Endothelial cell of umbilical vein (primary cell): ENCODE measurements at regions not wholly inside any gene's neighbourhood (a gene's known extent, or its start where the extent isn't known, plus 50 kb on each side); places are given as distances from the start of the nearest gene placed in this dataset.

Experiments
- EZH2 ChIP-seq: IDR thresholded peaks from 2 replicates; pipeline ENCODE4 v1.6.1; 2012; ENCODE audit warnings: borderline replicate concordance, low read depth, mild to moderate bottlenecking, moderate library complexity, low read length, inconsistent platforms; ENCODE audit not compliant: severe bottlenecking
- JUN ChIP-seq: IDR thresholded peaks from 2 replicates; pipeline ENCODE4 v1.6.1; 2011; ENCODE audit warnings: borderline replicate concordance, low read depth; ENCODE audit not compliant: insufficient read length, insufficient read depth
- POLR2A ChIP-seq: IDR thresholded peaks from 2 replicates; pipeline ENCODE4 v1.6.1; 2012; ENCODE audit warnings: low read depth, mild to moderate bottlenecking, control low read depth, low read length
- POLR2AphosphoS5 ChIP-seq: IDR thresholded peaks from 2 replicates; pipeline ENCODE4 v1.6.1; 2012; ENCODE audit warnings: low read depth, mild to moderate bottlenecking, control low read depth, low read length, moderate library complexity; ENCODE audit not compliant: insufficient read depth
- TF ChIP-seq, protein P1 (sequence below), 2 donors: IDR thresholded peaks; 1 replicate in 1 of 2; 2 replicates in 1 of 2; pipeline ENCODE4 v1.5.1; 2011; ENCODE audit warnings: low read length in 2 of 2, mild to moderate bottlenecking in 2 of 2, moderate library complexity in 2 of 2, control low read depth in 1 of 2, inconsistent platforms in 1 of 2, low read depth in 1 of 2; ENCODE audit not compliant: insufficient read depth in 1 of 2; ENCODE audit errors: extremely low read depth in 1 of 2

DNA sequence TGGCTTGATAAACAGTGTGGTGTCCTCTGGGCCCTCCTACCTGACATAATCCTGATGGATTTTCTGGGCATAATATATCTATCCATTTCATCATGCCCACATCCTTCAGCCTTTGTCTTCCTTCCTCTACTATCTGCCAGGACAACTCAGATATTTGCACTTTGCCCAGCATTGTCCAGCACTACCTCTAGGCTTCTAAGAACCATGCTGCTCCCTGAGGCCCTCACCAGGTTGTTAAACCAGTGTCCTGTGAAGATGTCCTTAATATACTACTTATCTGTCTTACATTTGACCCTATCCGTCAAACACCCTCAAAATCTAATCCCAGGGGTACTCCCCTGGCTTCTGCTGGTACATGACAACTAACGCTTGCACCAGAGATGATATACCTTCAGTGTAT lies 58.2 kb upstream of the MAML3 start:
- TF ChIP-seq, protein P1, sequence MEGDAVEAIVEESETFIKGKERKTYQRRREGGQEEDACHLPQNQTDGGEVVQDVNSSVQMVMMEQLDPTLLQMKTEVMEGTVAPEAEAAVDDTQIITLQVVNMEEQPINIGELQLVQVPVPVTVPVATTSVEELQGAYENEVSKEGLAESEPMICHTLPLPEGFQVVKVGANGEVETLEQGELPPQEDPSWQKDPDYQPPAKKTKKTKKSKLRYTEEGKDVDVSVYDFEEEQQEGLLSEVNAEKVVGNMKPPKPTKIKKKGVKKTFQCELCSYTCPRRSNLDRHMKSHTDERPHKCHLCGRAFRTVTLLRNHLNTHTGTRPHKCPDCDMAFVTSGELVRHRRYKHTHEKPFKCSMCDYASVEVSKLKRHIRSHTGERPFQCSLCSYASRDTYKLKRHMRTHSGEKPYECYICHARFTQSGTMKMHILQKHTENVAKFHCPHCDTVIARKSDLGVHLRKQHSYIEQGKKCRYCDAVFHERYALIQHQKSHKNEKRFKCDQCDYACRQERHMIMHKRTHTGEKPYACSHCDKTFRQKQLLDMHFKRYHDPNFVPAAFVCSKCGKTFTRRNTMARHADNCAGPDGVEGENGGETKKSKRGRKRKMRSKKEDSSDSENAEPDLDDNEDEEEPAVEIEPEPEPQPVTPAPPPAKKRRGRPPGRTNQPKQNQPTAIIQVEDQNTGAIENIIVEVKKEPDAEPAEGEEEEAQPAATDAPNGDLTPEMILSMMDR (IDR thresholded peaks at IDR 0.05; ENCODE audit: extremely low read depth in 1 of 2, insufficient read depth in 1 of 2, low read depth in 1 of 2, low read length in 2 of 2) = no peak
- TF ChIP-seq POLR2A (no peak), JUN (no peak), EZH2 (no peak), POLR2AphosphoS5 (no peak)
